Vagina (tissue), 2 donors: ENCODE measurements at regions not wholly inside any gene's neighbourhood (a gene's known extent, or its start where the extent isn't known, plus 50 kb on each side); places are given as distances from the start of the nearest gene placed in this dataset.

Source experiments
- POLR2A ChIP-seq, 2 donors: fragments of 450-650 bp; IDR thresholded peaks; one replicate each; pipeline ENCODE4 v1.6.1; 2017; ENCODE audit warnings: antibody characterized with exemption in 2 of 2, mild to moderate bottlenecking in 2 of 2, moderate library complexity in 2 of 2
- TF ChIP-seq, protein P1 (sequence below), 3 experiments: fragments of 450-650 bp in 2 of 3; fragments of 200-600 bp in 1 of 3; sonication (generic) in 1 of 3; IDR thresholded peaks; one replicate each; pipeline ENCODE4 v1.5.1; 2017 to 2019; ENCODE audit warnings: antibody characterized with exemption in 3 of 3, mild to moderate bottlenecking in 2 of 3, moderate library complexity in 2 of 3

DNA sequence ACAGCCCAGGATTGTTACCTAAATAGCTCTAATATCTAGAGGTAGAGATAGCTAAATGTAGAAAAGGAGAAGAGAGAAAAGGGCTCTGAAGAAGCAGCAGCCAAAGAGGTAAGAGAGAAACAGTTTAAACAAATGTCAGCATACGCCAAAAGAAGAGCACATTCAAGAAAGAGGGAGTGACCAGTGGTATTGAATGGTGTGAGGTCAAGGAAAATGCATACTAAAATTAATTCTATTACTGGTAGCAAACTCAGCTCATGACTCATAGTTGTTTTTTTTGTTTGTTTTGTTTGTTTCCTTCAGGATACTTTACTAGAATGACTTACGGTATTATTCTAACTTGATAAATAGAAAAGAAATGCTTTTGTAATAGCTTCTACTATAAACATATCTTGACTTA lies 86.5 kb upstream of the FXR1 start:
- TF ChIP-seq, protein P1, sequence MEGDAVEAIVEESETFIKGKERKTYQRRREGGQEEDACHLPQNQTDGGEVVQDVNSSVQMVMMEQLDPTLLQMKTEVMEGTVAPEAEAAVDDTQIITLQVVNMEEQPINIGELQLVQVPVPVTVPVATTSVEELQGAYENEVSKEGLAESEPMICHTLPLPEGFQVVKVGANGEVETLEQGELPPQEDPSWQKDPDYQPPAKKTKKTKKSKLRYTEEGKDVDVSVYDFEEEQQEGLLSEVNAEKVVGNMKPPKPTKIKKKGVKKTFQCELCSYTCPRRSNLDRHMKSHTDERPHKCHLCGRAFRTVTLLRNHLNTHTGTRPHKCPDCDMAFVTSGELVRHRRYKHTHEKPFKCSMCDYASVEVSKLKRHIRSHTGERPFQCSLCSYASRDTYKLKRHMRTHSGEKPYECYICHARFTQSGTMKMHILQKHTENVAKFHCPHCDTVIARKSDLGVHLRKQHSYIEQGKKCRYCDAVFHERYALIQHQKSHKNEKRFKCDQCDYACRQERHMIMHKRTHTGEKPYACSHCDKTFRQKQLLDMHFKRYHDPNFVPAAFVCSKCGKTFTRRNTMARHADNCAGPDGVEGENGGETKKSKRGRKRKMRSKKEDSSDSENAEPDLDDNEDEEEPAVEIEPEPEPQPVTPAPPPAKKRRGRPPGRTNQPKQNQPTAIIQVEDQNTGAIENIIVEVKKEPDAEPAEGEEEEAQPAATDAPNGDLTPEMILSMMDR (IDR thresholded peaks at IDR 0.05): no peak
- TF ChIP-seq POLR2A (IDR thresholded peaks at IDR 0.05): no peak
